WTC11 (cell line): ENCODE measurements at regions not wholly inside any gene's neighbourhood (a gene's known extent, or its start where the extent isn't known, plus 50 kb on each side); places are given as distances from the start of the nearest gene placed in this dataset.

Source experiments
- ATAC-seq: fragments of 200-7000 bp; cut with Tn5 transposase; 2 replicates; pipeline ENCODE4 v1.10.0; 2021; ENCODE audit warnings: mild to moderate bottlenecking, moderate library complexity
- CTCF ChIA-PET: fragments of 300-600 bp; sonication (Branson Sonifier 250); formaldehyde crosslinking; loops from one replicate; lab custom pipeline; 2021; ENCODE audit warnings: antibody characterized with exemption; lab: Charles Lee
- POLR2A ChIA-PET: fragments of 350-600 bp; sonication (Branson Sonifier 250); formaldehyde crosslinking; loops from one replicate; lab custom pipeline; 2021; ENCODE audit warnings: antibody characterized with exemption; lab: Charles Lee
- DNase-seq: peaks from one replicate; pipeline ENCODE4 v3.0.0; 2021; ENCODE audit warnings: low spot score
- H3K27ac Mint-ChIP-seq: 2 replicates; pipeline ENCODE4 v1.8.0; 2021; ENCODE audit warnings: mixed read lengths
- H3K27me3 Mint-ChIP-seq: 2 replicates; pipeline ENCODE4 v1.8.0; 2021; ENCODE audit warnings: low read depth, mild to moderate bottlenecking, moderate library complexity, mixed read lengths
- H3K36me3 Mint-ChIP-seq: 2 replicates; pipeline ENCODE4 v1.8.0; 2021; ENCODE audit warnings: mixed read lengths
- H3K4me1 Mint-ChIP-seq: 2 replicates; pipeline ENCODE4 v1.8.0; 2022; ENCODE audit warnings: mixed read lengths
- H3K4me3 Mint-ChIP-seq: 2 replicates; pipeline ENCODE4 v1.8.0; 2021; ENCODE audit warnings: mild to moderate bottlenecking, moderate library complexity, mixed read lengths
- H3K9me3 Mint-ChIP-seq: 2 replicates; pipeline ENCODE4 v1.8.0; 2021; ENCODE audit warnings: mixed read lengths
- AR ChIP-seq: fragments of 250-450 bp; sonication (Bioruptor Pico); IDR thresholded peaks from 2 replicates; pipeline ENCODE4 v1.9.0; 2021; ENCODE audit warnings: mild to moderate bottlenecking
- ATF1 ChIP-seq: sonication (generic); formaldehyde crosslinking; IDR thresholded peaks from 2 replicates; pipeline ENCODE4 v1.8.1; 2023; ENCODE audit warnings: mild to moderate bottlenecking, moderate library complexity, missing genetic modification reagents
- CDX4 ChIP-seq: fragments of 250-450 bp; sonication (Bioruptor Pico); IDR thresholded peaks from 2 replicates; pipeline ENCODE4 v1.9.0; 2021; ENCODE audit warnings: moderate library complexity, mild to moderate bottlenecking, inconsistent platforms, borderline replicate concordance
- ETV6 ChIP-seq: sonication (generic); formaldehyde crosslinking; IDR thresholded peaks from 2 replicates; pipeline ENCODE4 v1.8.1; 2022; ENCODE audit warnings: mild to moderate bottlenecking, missing genetic modification reagents
- FOXK1 ChIP-seq: sonication (generic); formaldehyde crosslinking; IDR thresholded peaks from 2 replicates; pipeline ENCODE4 v1.8.0; 2022; ENCODE audit warnings: mild to moderate bottlenecking, moderate library complexity, missing genetic modification reagents
- FOXP1 ChIP-seq: sonication (generic); formaldehyde crosslinking; IDR thresholded peaks from 2 replicates; pipeline ENCODE4 v1.8.0; 2022; ENCODE audit warnings: missing genetic modification reagents, mild to moderate bottlenecking, moderate library complexity, borderline replicate concordance
- KAT7 ChIP-seq: sonication (generic); formaldehyde crosslinking; IDR thresholded peaks from 2 replicates; pipeline ENCODE4 v1.8.1; 2023; ENCODE audit warnings: missing genetic modification reagents, mild to moderate bottlenecking, borderline replicate concordance
- NFATC4 ChIP-seq: fragments of 250-450 bp; sonication (Bioruptor Pico); IDR thresholded peaks from 2 replicates; pipeline ENCODE4 v1.9.0; 2021; ENCODE audit warnings: mild to moderate bottlenecking
- NFYB ChIP-seq: sonication (generic); formaldehyde crosslinking; conservative IDR thresholded peaks from 2 replicates; pipeline ENCODE4 v1.8.0; 2022; ENCODE audit warnings: low read depth, missing genetic modification reagents
- RELA ChIP-seq: sonication (generic); formaldehyde crosslinking; IDR thresholded peaks from 2 replicates; pipeline ENCODE4 v1.8.1; 2022; ENCODE audit warnings: missing genetic modification reagents, mild to moderate bottlenecking, borderline replicate concordance
- RORB ChIP-seq: fragments of 250-450 bp; sonication (Bioruptor Pico); IDR thresholded peaks from 2 replicates; pipeline ENCODE4 v1.9.0; 2021; ENCODE audit warnings: mild to moderate bottlenecking
- SOX15 ChIP-seq: fragments of 250-450 bp; sonication (Bioruptor Pico); IDR thresholded peaks from 2 replicates; pipeline ENCODE4 v1.9.0; 2021; ENCODE audit warnings: mild to moderate bottlenecking
- TCF7 ChIP-seq: sonication (generic); formaldehyde crosslinking; IDR thresholded peaks from 2 replicates; pipeline ENCODE4 v1.8.0; 2022; ENCODE audit warnings: mild to moderate bottlenecking, low read depth, missing genetic modification reagents, moderate library complexity
- ZNF423 ChIP-seq: fragments of 250-450 bp; sonication (Bioruptor Pico); IDR thresholded peaks from 2 replicates; pipeline ENCODE4 v2.1.2; 2022; ENCODE audit warnings: mild to moderate bottlenecking, moderate library complexity
- ZNF512 ChIP-seq: sonication (generic); formaldehyde crosslinking; IDR thresholded peaks from 2 replicates; pipeline ENCODE4 v1.8.1; 2022; ENCODE audit warnings: missing genetic modification reagents, borderline replicate concordance
- TF ChIP-seq, protein P1 (sequence below): sonication (generic); formaldehyde crosslinking; IDR thresholded peaks from 2 replicates; pipeline ENCODE4 v1.8.1; 2023; ENCODE audit warnings: mild to moderate bottlenecking, missing genetic modification reagents, moderate library complexity
- TF ChIP-seq, protein P2 (sequence below): fragments of 250-450 bp; sonication (Bioruptor Pico); IDR thresholded peaks from 2 replicates; pipeline ENCODE4 v1.9.0; 2021; ENCODE audit warnings: mild to moderate bottlenecking, borderline replicate concordance
- TF ChIP-seq, protein P3 (sequence below): sonication (generic); formaldehyde crosslinking; IDR thresholded peaks from 2 replicates; pipeline ENCODE4 v1.8.1; 2023; ENCODE audit warnings: mild to moderate bottlenecking, moderate library complexity, missing genetic modification reagents

- TF ChIP-seq AR (no peak), FOXP1 (CRISPR knock-in tag) (no peak), TCF7 (CRISPR knock-in tag) (no peak), NFYB (CRISPR knock-in tag) (no peak), ETV6 (no peak), ZNF423 (CRISPR knock-in tag) (no peak), FOXK1 (CRISPR knock-in tag) (no peak), CDX4 (no peak), ATF1 (CRISPR knock-in tag) (no peak), ZNF512 (CRISPR knock-in tag) (no peak)
- TF ChIP-seq, protein P1, sequence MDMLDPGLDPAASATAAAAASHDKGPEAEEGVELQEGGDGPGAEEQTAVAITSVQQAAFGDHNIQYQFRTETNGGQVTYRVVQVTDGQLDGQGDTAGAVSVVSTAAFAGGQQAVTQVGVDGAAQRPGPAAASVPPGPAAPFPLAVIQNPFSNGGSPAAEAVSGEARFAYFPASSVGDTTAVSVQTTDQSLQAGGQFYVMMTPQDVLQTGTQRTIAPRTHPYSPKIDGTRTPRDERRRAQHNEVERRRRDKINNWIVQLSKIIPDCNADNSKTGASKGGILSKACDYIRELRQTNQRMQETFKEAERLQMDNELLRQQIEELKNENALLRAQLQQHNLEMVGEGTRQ (CRISPR knock-in tag): no peak
These were observed 101.6 kb downstream of the AXIN2 start (continued) for GRCh38 chr17:65459677-65460347.

GRCh38 chr17:65457635-65458257 is 103.7 kb downstream of the AXIN2 start:
- Mint-ChIP-seq H3K27me3 (no peaks in the 10 kb centered on the region; the same call in 1 of the 2 replicates), H3K4me1 (peaks cover 53% of the 10 kb centered on the region), H3K27ac (no peak overlapping the region)
- POLR2A ChIA-PET: interaction anchor here (0.9 kb wide), 1 partner anchor 100 kb away, joined by 4 read pairs; no protein-coding TSS in a partner anchor
- no peak for TF ChIP-seq RELA (CRISPR knock-in tag)
- TF ChIP-seq, protein P2, sequence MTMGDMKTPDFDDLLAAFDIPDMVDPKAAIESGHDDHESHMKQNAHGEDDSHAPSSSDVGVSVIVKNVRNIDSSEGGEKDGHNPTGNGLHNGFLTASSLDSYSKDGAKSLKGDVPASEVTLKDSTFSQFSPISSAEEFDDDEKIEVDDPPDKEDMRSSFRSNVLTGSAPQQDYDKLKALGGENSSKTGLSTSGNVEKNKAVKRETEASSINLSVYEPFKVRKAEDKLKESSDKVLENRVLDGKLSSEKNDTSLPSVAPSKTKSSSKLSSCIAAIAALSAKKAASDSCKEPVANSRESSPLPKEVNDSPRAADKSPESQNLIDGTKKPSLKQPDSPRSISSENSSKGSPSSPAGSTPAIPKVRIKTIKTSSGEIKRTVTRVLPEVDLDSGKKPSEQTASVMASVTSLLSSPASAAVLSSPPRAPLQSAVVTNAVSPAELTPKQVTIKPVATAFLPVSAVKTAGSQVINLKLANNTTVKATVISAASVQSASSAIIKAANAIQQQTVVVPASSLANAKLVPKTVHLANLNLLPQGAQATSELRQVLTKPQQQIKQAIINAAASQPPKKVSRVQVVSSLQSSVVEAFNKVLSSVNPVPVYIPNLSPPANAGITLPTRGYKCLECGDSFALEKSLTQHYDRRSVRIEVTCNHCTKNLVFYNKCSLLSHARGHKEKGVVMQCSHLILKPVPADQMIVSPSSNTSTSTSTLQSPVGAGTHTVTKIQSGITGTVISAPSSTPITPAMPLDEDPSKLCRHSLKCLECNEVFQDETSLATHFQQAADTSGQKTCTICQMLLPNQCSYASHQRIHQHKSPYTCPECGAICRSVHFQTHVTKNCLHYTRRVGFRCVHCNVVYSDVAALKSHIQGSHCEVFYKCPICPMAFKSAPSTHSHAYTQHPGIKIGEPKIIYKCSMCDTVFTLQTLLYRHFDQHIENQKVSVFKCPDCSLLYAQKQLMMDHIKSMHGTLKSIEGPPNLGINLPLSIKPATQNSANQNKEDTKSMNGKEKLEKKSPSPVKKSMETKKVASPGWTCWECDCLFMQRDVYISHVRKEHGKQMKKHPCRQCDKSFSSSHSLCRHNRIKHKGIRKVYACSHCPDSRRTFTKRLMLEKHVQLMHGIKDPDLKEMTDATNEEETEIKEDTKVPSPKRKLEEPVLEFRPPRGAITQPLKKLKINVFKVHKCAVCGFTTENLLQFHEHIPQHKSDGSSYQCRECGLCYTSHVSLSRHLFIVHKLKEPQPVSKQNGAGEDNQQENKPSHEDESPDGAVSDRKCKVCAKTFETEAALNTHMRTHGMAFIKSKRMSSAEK (CRISPR knock-in tag): no peak
- no peak for TF ChIP-seq ATF1 (CRISPR knock-in tag)
- no peak for TF ChIP-seq KAT7 (CRISPR knock-in tag)
- TF ChIP-seq, protein P3, sequence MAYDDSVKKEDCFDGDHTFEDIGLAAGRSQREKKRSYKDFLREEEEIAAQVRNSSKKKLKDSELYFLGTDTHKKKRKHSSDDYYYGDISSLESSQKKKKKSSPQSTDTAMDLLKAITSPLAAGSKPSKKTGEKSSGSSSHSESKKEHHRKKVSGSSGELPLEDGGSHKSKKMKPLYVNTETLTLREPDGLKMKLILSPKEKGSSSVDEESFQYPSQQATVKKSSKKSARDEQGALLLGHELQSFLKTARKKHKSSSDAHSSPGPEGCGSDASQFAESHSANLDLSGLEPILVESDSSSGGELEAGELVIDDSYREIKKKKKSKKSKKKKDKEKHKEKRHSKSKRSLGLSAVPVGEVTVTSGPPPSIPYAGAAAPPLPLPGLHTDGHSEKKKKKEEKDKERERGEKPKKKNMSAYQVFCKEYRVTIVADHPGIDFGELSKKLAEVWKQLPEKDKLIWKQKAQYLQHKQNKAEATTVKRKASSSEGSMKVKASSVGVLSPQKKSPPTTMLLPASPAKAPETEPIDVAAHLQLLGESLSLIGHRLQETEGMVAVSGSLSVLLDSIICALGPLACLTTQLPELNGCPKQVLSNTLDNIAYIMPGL: no peak
- no peak for TF ChIP-seq NFATC4 (CRISPR knock-in tag)
- TF ChIP-seq RORB (CRISPR knock-in tag): no peak
- TF ChIP-seq SOX15 (CRISPR knock-in tag): no peak
- TF ChIP-seq, all 79 proteins: peak for 0
- no peak for ATAC-seq
- H3K4me3 Mint-ChIP-seq: no peak overlapping the region
- CTCF ChIA-PET: interaction anchor here (1.4 kb wide), 1 partner anchor 340 kb away, joined by 3 read pairs; no protein-coding TSS in a partner anchor
- no peak for DNase-seq
- H3K36me3 Mint-ChIP-seq: no peaks in the 10 kb centered on the region
- peaks cover under 1% of the 10 kb centered on the region; the same call in 1 of the 2 replicates for H3K9me3 Mint-ChIP-seq
